ENCODE measurements at regions not wholly inside any gene's neighbourhood (a gene's known extent, or its start where the extent isn't known, plus 50 kb on each side); places are given as distances from the start of the nearest gene placed in this dataset.
"Not testable (repeated sequence)": the region's sequence is repeated elsewhere in the genome, so short reads cannot be mapped to it uniquely, and the experiment has no call there.

- H3K27ac ChIP-seq (ENCODE audit: low read depth, low read length), result no peak overlapping the region
- H3K27me3 ChIP-seq (ENCODE audit: control insufficient read depth, low read length), result no peaks in the 10 kb centered on the region
- H3K36me3 ChIP-seq (ENCODE audit: control insufficient read depth, low read length), result no peaks in the 10 kb centered on the region
- no peaks in the 10 kb centered on the region for H3F3A ChIP-seq (ENCODE audit: control insufficient read depth, insufficient read depth)
- no peaks in the 10 kb centered on the region for H3K9me3 ChIP-seq (ENCODE audit: control insufficient read depth, insufficient read depth, low read length)
- no peaks in the 10 kb centered on the region for H3K9me2 ChIP-seq (replicated peaks; ENCODE audit: control insufficient read depth, low read length)
- H4K20me1 ChIP-seq (ENCODE audit: control insufficient read depth, insufficient read depth, low read depth, low read length), result no peaks in the 10 kb centered on the region
- no peak overlapping the region for H3K4me2 ChIP-seq (ENCODE audit: low read length)
- TF ChIP-seq EZH2phosphoT487 (IDR thresholded peaks at IDR 0.05; ENCODE audit: borderline replicate concordance, low read length) (no peak), CTCF (IDR thresholded peaks at IDR 0.05; ENCODE audit: low read depth, low read length, poor library complexity, severe bottlenecking) (no peak)
- no peaks in the 10 kb centered on the region for H3K4me1 ChIP-seq (ENCODE audit: control insufficient read depth, low read length)
- no peaks in the 10 kb centered on the region for H3K79me2 ChIP-seq (ENCODE audit: control insufficient read depth, low read length)
- no peak overlapping the region for H3K4me3 ChIP-seq (ENCODE audit: low read length)
Measured at GRCh38 chr4:127482049-127482448, 150.7 kb upstream of the INTU start.

GRCh38 chr4:127484117-127484516 lies 148.6 kb upstream of the INTU start:
- H3K4me3 ChIP-seq (ENCODE audit: low read length), result no peak overlapping the region
- no peaks in the 10 kb centered on the region for H3K36me3 ChIP-seq (ENCODE audit: control insufficient read depth, low read length)
- H4K20me1 ChIP-seq (ENCODE audit: control insufficient read depth, insufficient read depth, low read depth, low read length), result no peaks in the 10 kb centered on the region
- H3K79me2 ChIP-seq (ENCODE audit: control insufficient read depth, low read length), result no peaks in the 10 kb centered on the region
- TF ChIP-seq CTCF (IDR thresholded peaks at IDR 0.05; ENCODE audit: low read depth, low read length, poor library complexity, severe bottlenecking) (no peak), EZH2phosphoT487 (IDR thresholded peaks at IDR 0.05; ENCODE audit: borderline replicate concordance, low read length) (no peak)
- no peak overlapping the region for H3K27ac ChIP-seq (ENCODE audit: low read depth, low read length)
- H3F3A ChIP-seq (ENCODE audit: control insufficient read depth, insufficient read depth), result no peaks in the 10 kb centered on the region
- no peaks in the 10 kb centered on the region for H3K9me2 ChIP-seq (replicated peaks; ENCODE audit: control insufficient read depth, low read length)
- H3K9me3 ChIP-seq (ENCODE audit: control insufficient read depth, insufficient read depth, low read length), result no peaks in the 10 kb centered on the region
- no peaks in the 10 kb centered on the region for H3K27me3 ChIP-seq (ENCODE audit: control insufficient read depth, low read length)
- no peak overlapping the region for H3K4me2 ChIP-seq (ENCODE audit: low read length)
- no peaks in the 10 kb centered on the region for H3K4me1 ChIP-seq (ENCODE audit: control insufficient read depth, low read length)

- TF ChIP-seq CTCF (IDR thresholded peaks at IDR 0.05; ENCODE audit: low read depth, low read length, poor library complexity, severe bottlenecking), result no peak
- TF ChIP-seq EZH2phosphoT487 (IDR thresholded peaks at IDR 0.05; ENCODE audit: borderline replicate concordance, low read length), result no peak
- no peaks in the 10 kb centered on the region for H3K79me2 ChIP-seq (ENCODE audit: control insufficient read depth, low read length)
- H3K9me3 ChIP-seq (ENCODE audit: control insufficient read depth, insufficient read depth, low read length), result no peaks in the 10 kb centered on the region
- no peaks in the 10 kb centered on the region for H4K20me1 ChIP-seq (ENCODE audit: control insufficient read depth, insufficient read depth, low read depth, low read length)
- no peak overlapping the region for H3K4me3 ChIP-seq (ENCODE audit: low read length)
- H3K9me2 ChIP-seq (replicated peaks; ENCODE audit: control insufficient read depth, low read length), result no peaks in the 10 kb centered on the region
- H3K4me1 ChIP-seq (ENCODE audit: control insufficient read depth, low read length), result no peaks in the 10 kb centered on the region
- H3K27me3 ChIP-seq (ENCODE audit: control insufficient read depth, low read length), result no peaks in the 10 kb centered on the region
- no peaks in the 10 kb centered on the region for H3F3A ChIP-seq (ENCODE audit: control insufficient read depth, insufficient read depth)
- H3K36me3 ChIP-seq (ENCODE audit: control insufficient read depth, low read length), result no peaks in the 10 kb centered on the region
- no peak overlapping the region for H3K4me2 ChIP-seq (ENCODE audit: low read length)
- H3K27ac ChIP-seq (ENCODE audit: low read depth, low read length), result no peak overlapping the region
Measured at GRCh38 chr4:127486248-127486647, 146.5 kb upstream of the INTU start.

DNA sequence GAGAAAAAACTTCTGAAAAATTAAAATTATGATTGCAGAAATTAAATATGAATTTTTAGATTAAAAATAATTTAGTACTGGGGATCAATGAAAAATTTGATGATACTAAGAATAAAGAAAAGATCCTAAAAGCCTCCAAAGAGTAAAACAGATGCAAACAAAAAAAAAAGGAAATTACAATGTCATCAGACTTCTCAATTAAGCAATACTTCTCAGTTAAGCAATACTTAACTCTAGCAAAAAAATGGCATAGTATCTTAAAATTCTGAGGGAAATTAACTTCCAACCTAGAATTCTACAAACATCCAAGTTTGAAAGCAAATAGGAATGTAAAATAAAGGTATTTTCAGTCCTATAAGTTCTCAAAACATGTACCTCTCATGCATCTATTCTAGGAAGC lies 141.2 kb upstream of the INTU start:
- no peaks in the 10 kb centered on the region for H3K27me3 ChIP-seq (ENCODE audit: control insufficient read depth, low read length)
- H3K27ac ChIP-seq (ENCODE audit: low read depth, low read length), result no peak overlapping the region
- H3K4me3 ChIP-seq (ENCODE audit: low read length), result no peak overlapping the region
- no peaks in the 10 kb centered on the region for H3K79me2 ChIP-seq (ENCODE audit: control insufficient read depth, low read length)
- H4K20me1 ChIP-seq (ENCODE audit: control insufficient read depth, insufficient read depth, low read depth, low read length), result no peaks in the 10 kb centered on the region
- H3K36me3 ChIP-seq (ENCODE audit: control insufficient read depth, low read length), result no peaks in the 10 kb centered on the region
- no peaks in the 10 kb centered on the region for H3K9me3 ChIP-seq (ENCODE audit: control insufficient read depth, insufficient read depth, low read length)
- H3K9me2 ChIP-seq (replicated peaks; ENCODE audit: control insufficient read depth, low read length), result no peaks in the 10 kb centered on the region
- H3K4me1 ChIP-seq (ENCODE audit: control insufficient read depth, low read length), result no peaks in the 10 kb centered on the region
- no peak overlapping the region for H3K4me2 ChIP-seq (ENCODE audit: low read length)
- no peaks in the 10 kb centered on the region for H3F3A ChIP-seq (ENCODE audit: control insufficient read depth, insufficient read depth)
- TF ChIP-seq EZH2phosphoT487 (IDR thresholded peaks at IDR 0.05; ENCODE audit: borderline replicate concordance, low read length) (no peak), CTCF (IDR thresholded peaks at IDR 0.05; ENCODE audit: low read depth, low read length, poor library complexity, severe bottlenecking) (no peak)

GRCh38 chr4:127496875-127497274 lies 135.9 kb upstream of the INTU start:
- H3F3A ChIP-seq (ENCODE audit: control insufficient read depth, insufficient read depth); H3K4me1 ChIP-seq (ENCODE audit: control insufficient read depth, low read length); H3K36me3 ChIP-seq (ENCODE audit: control insufficient read depth, low read length); H3K27me3 ChIP-seq (ENCODE audit: control insufficient read depth, low read length); H3K9me3 ChIP-seq (ENCODE audit: control insufficient read depth, insufficient read depth, low read length); H3K79me2 ChIP-seq (ENCODE audit: control insufficient read depth, low read length); H3K4me2 ChIP-seq (ENCODE audit: low read length); H4K20me1 ChIP-seq (ENCODE audit: control insufficient read depth, insufficient read depth, low read depth, low read length); H3K27ac ChIP-seq (ENCODE audit: low read depth, low read length); H3K4me3 ChIP-seq (ENCODE audit: low read length); H3K9me2 ChIP-seq (replicated peaks; ENCODE audit: control insufficient read depth, low read length): not testable (repeated sequence)
